HG03571 (cell line): ENCODE measurements at regions not wholly inside any gene's neighbourhood (a gene's known extent, or its start where the extent isn't known, plus 50 kb on each side); places are given as distances from the start of the nearest gene placed in this dataset.
"Not testable (repeated sequence)": the region's sequence is repeated elsewhere in the genome, so short reads cannot be mapped to it uniquely, and the experiment has no call there.

Experiments used
- ATAC-seq: cut with Tn5 transposase; IDR thresholded peaks from one replicate; pipeline ENCODE4 v1.9.1; 2021; ENCODE audit not compliant: unreplicated experiment

- no peak for ATAC-seq
Observed at GRCh38 chr12:88366101-88366500, 214.2 kb downstream of the KITLG start.

- no peak for ATAC-seq
Observed at GRCh38 chr12:88367231-88367630, 213.0 kb downstream of the KITLG start.

DNA sequence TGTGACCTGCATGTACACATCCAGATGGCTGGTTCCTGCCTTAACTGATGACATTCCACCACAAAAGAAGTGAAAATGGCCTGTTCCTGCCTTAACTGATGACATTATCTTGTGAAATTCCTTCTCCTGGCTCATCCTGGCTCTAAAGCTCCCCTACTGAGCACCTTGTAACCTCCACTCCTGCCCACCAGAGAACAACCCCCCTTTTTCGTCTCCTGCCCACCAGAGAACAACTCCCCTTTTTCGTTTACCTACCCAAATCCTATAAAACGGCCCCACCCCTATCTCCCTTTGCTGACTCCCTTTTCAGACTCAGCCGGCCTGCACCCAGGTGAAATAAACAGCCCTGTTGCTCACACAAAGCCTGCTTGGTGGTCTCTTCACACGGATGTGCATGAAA is 212.2 kb downstream of the KITLG start:
- ATAC-seq, result not testable (repeated sequence)

GRCh38 chr12:88371416-88372183 is 208.7 kb downstream of the KITLG start:
- ATAC-seq, result no peak

DNA sequence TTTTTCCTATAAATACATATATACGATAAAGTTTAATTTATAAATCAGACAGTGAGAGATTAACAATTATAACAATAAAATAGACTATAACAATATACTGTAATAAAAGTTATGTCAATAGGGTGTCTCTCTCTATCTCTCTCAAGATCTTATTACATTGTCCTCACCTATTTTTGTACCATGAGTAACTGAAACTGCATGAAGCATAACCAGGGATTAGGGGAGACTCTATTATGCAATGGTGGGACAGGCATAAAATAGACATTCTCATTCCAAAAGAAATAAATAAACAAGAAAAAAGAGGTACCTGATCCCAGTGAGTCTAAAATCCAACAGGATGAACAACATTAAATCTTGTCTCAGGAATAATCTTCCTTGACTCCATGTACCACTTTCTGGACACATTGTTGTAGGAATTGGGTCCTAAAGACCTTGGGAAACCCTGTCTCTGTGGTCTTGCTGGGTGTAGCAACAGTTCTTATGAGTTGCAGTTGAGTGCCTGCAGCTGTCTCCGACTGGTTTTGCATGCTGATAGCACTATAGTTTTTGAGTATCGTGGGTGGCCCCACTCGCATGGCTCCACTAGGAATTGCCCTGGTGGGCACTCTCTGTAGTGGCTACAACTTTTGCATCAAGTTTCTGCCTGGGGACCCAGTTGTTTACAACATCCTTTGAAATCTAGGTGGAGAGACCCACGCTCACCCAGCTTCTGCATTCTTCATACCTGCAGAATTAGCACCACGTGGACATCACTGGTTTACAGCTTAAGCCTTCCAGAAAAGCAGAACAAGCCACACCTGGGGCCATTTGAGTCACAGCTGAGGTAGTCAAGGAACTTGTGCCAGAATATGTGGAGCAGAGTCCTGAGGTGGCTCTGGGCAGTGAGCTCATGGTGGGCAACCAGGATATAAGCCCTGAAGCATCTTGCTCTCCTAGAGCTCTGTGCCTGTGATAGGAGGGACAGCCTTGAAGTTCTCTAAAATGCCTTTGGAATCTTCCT is 204.7 kb downstream of the KITLG start:
- no peak for ATAC-seq

DNA sequence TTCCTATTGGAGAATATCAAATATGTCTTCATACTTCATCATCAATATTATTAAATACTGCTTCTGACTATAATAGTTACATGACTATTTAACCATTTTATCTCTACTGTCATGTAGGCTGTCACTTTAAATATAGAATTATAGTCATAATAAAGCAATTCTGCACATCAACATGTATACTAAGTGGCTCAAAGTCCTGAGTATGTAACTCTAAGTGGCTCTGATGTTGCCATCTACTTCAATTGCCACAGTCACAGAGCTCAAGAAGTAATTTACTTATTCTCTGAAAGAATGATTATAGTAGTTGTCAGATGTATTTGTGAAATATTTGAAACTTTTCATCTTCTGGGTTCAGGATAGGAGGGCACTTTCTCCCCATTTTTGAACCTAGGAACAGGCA is 202.3 kb downstream of the KITLG start:
- no peak for ATAC-seq

GRCh38 chr12:88381466-88381865 is 198.8 kb downstream of the KITLG start:
- ATAC-seq, result no peak

GRCh38 chr12:88383405-88383804 is 196.9 kb downstream of the KITLG start:
- no peak for ATAC-seq

DNA sequence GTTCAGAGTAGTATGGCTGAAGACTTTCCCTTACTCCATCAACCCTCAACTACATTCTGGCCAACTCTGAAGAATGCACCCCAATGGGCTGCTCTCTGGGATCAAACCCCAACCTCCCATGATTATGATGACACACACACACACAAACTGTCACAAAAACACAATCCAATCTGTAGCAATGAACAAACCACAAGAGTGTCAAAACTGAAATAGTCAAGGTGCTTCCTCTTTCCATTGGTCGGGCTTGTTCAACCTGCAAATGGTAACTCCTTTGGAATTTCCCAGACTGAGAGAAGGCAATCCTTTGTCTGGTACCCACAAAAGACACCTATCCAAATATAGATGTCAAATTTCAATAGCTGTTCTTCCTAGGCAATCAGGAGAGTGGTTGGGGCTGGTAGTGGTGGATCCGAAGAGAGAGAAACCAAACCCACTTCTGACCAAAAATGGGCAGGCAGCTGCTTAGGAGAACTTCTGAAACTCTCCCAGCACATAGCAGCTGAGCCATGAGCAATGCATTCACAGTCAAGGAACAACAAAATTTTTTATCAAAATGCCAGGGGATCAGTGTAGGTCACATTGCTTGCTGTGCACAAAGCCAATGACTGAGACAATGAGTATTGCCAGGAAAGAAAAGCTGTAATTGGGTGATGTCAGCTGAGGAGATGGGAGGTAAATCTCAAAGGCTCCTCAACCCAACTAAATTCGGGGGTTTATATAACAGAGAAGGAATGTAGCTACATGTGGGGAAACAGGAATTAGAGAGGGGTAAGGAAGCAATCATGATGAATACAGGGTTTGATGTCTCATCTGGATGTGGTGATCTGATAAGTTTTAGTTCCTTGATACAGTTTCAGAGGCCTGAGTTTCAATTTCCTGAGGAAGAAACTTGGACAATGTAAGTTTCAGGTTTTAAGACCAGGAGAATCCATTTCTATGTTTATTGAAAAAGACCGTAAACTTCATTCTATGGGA is 191.4 kb downstream of the KITLG start:
- ATAC-seq, result no peak

GRCh38 chr12:88390811-88391210 is 189.5 kb downstream of the KITLG start:
- no peak for ATAC-seq

DNA sequence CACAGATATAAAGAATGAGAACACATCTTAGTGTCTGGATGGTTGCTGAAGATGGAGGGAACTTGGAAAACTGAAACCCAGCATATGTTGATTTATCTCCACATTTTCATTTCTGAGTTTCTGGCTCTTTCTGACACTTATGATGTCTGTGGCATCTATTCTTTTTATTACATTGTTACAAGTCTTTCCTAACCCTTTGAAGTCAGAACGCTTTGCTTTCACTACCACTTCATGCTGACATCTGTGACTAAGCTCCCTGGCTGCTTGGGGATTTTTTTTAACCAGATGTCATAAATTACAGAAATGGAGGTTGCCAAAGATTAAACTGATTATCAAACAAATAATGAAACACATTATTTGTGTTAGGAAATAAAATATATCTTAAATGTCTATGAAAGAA is 188.7 kb downstream of the KITLG start:
- no peak for ATAC-seq

DNA sequence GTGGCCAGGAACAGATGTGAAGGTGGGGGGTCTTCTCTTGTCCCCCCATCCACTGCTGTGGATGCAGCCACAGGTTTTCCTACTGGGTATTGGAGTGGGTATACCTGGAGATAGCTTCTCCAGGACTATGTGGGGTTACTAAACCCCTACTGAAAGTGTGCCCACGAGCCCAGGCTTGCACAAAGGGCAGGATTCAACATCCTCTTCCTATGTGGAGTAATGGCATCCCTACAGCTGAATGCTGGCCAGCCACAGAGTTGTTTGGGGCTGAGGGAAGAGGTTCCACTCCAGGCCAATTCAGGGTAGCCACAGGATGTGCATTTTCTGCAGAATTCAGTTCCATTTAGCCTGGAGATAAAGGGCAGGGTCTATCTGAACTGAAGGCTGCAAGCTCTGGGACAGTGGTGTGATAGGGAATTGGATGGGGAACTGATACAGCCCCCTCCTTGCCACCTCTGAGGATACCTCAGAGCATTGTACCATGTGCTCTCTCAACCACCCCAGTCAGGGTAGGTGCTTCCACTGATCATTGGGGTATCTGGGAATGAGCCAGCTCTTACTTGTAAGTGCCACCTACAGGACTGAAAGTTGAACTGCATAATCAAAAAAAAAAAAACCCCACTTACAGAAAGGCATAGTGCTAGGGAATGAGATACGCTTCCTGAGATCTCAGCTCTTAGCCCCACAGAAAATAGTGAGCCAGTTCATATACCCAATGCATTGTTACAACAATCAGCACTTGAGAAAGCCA is 187.1 kb downstream of the KITLG start:
- peak; percentile 57 for ATAC-seq

DNA sequence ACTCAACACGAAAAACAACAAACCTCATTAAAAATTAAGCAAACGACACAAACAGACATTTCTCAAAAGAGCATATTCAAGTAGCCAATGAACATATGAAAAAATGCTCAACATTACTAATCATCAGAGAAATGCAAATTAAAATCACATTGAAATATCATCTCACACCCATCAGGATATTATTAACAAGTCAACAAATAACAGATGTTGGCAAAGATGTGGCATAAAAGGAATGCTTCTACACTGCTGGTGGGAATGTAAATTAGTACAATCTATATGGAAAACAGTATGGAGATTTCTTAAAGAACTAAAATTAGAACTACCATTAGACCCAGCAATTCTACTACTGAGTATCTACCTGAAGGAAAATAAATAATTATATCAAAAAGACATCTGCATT is 182.2 kb downstream of the KITLG start:
- no peak for ATAC-seq

- ATAC-seq, result no peak
Observed at GRCh38 chr12:88399811-88400210, 180.5 kb downstream of the KITLG start.

- no peak for ATAC-seq
Observed at GRCh38 chr12:88400302-88400701, 180.0 kb downstream of the KITLG start.

DNA sequence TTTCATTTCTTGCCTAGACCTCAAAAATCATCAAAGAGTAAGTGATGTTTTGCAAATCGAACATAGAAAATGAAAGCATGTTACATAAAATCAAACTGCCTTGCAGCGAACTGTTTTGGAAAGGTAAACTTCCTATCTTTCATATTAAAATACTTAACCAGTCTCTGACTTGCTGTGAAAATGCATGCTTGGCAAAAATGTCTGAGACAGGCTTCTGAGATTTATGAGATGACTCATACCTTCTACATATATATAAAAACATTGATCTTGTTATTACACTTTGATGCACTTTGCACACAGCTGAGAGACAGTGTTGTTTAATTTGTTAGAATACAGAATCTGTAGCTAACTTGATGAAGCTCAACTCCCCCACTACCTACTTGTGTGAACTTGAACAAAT is 179.1 kb downstream of the KITLG start:
- no peak for ATAC-seq

DNA sequence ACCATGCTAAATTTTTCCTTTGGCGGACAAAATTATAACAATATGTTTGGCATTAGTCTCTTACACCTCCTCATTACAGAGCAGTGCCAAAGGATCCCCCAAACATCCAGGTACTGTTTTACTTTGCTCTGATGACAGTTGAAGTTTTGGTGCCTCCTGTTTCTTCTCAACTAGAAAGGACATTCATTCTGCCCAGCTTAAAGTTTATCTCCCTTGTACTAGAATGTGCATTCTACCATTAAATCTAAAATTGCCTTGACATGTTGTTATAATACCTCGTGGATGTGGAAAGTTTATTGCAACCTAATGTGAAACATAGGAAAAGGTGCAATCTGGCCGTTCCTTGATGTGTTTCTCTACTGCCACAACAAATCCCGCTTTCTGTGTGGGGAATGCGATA is 173.4 kb downstream of the KITLG start:
- ATAC-seq, result no peak

- ATAC-seq, result no peak
Observed at GRCh38 chr12:88408823-88409222, 171.4 kb downstream of the KITLG start.

DNA sequence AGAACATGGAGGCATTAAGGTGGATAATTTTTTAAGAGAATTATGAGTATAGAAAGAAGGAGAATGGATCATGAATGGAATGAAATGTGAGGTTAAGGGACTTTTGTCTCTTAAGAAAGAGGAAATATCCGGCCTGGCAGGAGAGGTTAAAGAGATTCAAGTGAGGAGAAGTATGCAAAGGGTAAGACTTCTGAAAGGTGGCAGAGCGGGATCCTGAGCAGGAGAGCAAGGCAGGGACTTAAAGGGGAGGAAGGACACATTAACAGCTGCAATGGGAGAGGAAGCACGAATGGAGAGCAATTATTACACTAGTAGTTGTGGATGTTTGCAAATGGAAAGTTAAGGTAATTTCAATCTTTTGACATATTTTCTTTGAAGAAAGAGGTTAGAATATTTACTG is 171.0 kb downstream of the KITLG start:
- no peak for ATAC-seq

- no peak for ATAC-seq
Observed at GRCh38 chr12:88411689-88412088, 168.6 kb downstream of the KITLG start.
